Endothelial cell (in vitro differentiated cells): ENCODE measurements at regions not wholly inside any gene's neighbourhood (a gene's known extent, or its start where the extent isn't known, plus 50 kb on each side); places are given as distances from the start of the nearest gene placed in this dataset.
"Not testable (repeated sequence)": the region's sequence is repeated elsewhere in the genome, so short reads cannot be mapped to it uniquely, and the experiment has no call there.

Source experiments
- DNase-seq: peaks from one replicate; pipeline ENCODE4 v3.0.0; 2021; ENCODE audit warnings: low spot score
- H3K27ac Mint-ChIP-seq: one replicate; pipeline ENCODE4 v1.8.0; 2021; ENCODE audit warnings: mixed read lengths, inconsistent platforms; ENCODE audit not compliant: unreplicated experiment
- H3K27me3 Mint-ChIP-seq: one replicate; pipeline ENCODE4 v1.8.0; 2021; ENCODE audit warnings: mild to moderate bottlenecking, moderate library complexity, mixed read lengths, inconsistent platforms; ENCODE audit not compliant: unreplicated experiment
- H3K36me3 Mint-ChIP-seq: one replicate; pipeline ENCODE4 v1.8.0; 2021; ENCODE audit warnings: mild to moderate bottlenecking, low read depth, mixed read lengths, inconsistent platforms; ENCODE audit not compliant: unreplicated experiment
- H3K4me1 Mint-ChIP-seq: one replicate; pipeline ENCODE4 v1.8.0; 2021; ENCODE audit warnings: mild to moderate bottlenecking, mixed read lengths, inconsistent platforms; ENCODE audit not compliant: unreplicated experiment
- H3K4me3 Mint-ChIP-seq: one replicate; pipeline ENCODE4 v1.8.0; 2021; ENCODE audit warnings: mild to moderate bottlenecking, mixed read lengths, inconsistent platforms; ENCODE audit not compliant: unreplicated experiment
- H3K9me3 Mint-ChIP-seq: one replicate; pipeline ENCODE4 v1.8.0; 2021; ENCODE audit warnings: mixed read lengths, inconsistent platforms; ENCODE audit not compliant: unreplicated experiment
- CTCF ChIP-seq: fragments of 200-600 bp; sonication (generic); IDR thresholded peaks from one replicate; pipeline ENCODE4 v1.5.0; 2021; ENCODE audit warnings: antibody characterized with exemption; ENCODE audit not compliant: unreplicated experiment

DNA sequence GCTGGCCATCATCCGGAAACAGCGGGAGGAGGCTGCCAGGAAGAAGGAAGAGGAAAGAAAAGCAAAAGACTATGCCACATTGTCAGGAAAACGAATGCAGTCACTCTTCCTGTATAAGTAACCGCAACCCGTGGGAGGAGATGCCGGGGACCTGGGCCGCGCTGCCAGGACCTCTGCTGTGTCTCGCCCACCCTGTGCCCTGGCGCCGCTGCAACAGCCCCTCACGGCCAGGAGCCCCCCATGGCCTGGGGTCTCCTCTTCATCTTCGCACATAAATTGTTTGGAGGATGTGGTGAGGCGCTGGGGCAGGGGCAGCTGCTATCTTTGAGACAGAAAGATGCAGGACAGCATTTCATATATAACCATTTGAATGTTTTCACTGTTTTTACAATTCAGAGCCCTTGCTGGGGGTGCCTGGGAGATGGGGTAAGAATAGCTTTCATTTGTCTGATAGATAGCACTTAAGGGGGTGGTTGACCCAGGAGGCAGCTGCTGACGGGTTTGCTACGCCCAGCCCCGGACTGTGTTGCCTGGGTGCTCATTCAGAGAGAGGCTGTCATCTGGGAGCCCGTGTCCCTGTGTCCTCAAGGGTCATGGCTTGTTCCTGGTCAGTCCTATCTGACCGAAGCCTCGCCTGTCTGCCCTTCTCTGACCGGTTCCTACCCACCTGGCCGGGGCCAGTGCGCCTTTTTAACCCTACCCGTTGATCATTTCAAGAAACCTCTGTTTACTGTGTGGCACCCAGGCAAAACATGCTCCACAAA, 1067.7 kb upstream of the COX7C start:
- no peak for TF ChIP-seq CTCF
- H3K9me3 Mint-ChIP-seq, result peaks cover 5% of the 10 kb centered on the region
- no peak overlapping the region for H3K4me3 Mint-ChIP-seq
- no peak overlapping the region for H3K27ac Mint-ChIP-seq
- peaks cover 1% of the 10 kb centered on the region for H3K4me1 Mint-ChIP-seq
- H3K27me3 Mint-ChIP-seq, result peaks cover 4% of the 10 kb centered on the region
- DNase-seq, result no peak
- H3K36me3 Mint-ChIP-seq, result peaks cover 15% of the 10 kb centered on the region

DNA sequence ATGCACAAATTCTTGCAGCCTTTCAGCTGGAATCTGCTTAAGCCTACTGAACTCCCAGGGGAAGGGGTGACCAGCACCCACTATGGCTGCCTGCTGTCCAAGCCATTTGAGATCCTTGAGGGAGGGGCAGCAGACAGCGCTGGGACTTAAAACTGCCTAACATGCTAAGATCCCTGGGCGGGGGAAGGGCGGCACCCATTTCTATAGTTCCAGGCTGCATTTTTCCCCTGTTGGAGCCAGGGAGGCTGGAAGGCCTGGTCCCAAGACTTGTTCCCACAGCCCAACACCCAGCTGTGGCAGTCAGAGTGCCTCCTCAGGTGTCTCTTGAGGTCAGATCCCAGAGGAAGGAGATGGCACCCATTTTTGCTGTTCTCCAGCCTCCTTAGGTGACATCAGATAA, 1061.3 kb upstream of the COX7C start:
- H3K36me3 Mint-ChIP-seq, result peaks cover 8% of the 10 kb centered on the region

DNA sequence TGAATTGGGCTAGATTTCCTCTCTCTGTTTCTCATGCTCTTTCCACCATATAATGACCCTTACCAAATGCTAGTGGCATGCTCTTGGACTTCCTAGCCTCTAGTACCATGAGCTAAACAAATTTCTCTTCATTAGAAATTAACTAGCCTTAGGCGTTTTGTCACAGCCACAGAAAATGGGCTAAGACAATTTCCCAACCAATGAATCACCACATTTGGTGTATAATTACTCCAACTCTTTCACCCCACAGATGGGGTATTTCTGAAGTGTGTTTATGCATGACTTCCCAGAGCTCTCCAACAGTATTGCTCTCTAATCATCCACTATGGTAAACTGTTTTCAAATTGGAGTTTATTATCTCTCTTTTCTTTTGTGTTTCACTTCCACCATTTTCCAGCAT, 1041.1 kb upstream of the COX7C start:
- no peak for TF ChIP-seq CTCF

More for the DNA sequence above, 1061.3 kb upstream of the COX7C start:
- no peaks in the 10 kb centered on the region for H3K4me1 Mint-ChIP-seq
- peaks cover 5% of the 10 kb centered on the region for H3K27me3 Mint-ChIP-seq
- no peak overlapping the region for H3K27ac Mint-ChIP-seq
- H3K4me3 Mint-ChIP-seq, result no peak overlapping the region
- no peak for DNase-seq
- no peak for TF ChIP-seq CTCF
- H3K9me3 Mint-ChIP-seq, result no peaks in the 10 kb centered on the region

GRCh38 chr5:85587806-85588205, 1029.9 kb upstream of the COX7C start:
- DNase-seq, H3K27me3 Mint-ChIP-seq, H3K9me3 Mint-ChIP-seq, H3K4me3 Mint-ChIP-seq, H3K27ac Mint-ChIP-seq, H3K36me3 Mint-ChIP-seq, H3K4me1 Mint-ChIP-seq: not testable (repeated sequence)

More for the DNA sequence above, 1041.1 kb upstream of the COX7C start:
- no peaks in the 10 kb centered on the region for H3K36me3 Mint-ChIP-seq
- no peak for DNase-seq
- no peak overlapping the region for H3K4me3 Mint-ChIP-seq
- H3K27ac Mint-ChIP-seq, result no peak overlapping the region
- H3K4me1 Mint-ChIP-seq, result no peaks in the 10 kb centered on the region
- H3K27me3 Mint-ChIP-seq, result no peaks in the 10 kb centered on the region
- H3K9me3 Mint-ChIP-seq, result no peaks in the 10 kb centered on the region

DNA sequence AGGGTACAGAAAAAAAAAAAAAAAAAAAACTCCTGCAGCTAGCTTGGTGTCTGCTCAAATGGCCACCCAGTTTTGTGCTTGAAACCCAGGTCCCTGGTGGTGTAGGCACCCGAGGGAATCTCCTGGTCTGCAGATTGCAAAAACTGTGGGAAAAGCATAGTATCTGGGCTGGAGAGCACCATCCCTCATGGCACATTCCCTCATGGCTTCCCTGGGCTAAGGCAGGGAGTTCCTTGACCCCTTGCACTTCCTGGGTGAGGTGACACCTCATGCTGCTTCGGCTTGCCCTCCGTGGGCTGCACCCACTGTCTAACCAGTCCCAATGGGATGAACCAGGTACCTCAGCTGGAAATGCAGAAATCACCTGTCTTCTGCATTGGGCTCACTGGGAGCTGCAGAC, 1029.5 kb upstream of the COX7C start:
- DNase-seq, H3K27ac Mint-ChIP-seq, H3K4me3 Mint-ChIP-seq: not testable (repeated sequence)

DNA sequence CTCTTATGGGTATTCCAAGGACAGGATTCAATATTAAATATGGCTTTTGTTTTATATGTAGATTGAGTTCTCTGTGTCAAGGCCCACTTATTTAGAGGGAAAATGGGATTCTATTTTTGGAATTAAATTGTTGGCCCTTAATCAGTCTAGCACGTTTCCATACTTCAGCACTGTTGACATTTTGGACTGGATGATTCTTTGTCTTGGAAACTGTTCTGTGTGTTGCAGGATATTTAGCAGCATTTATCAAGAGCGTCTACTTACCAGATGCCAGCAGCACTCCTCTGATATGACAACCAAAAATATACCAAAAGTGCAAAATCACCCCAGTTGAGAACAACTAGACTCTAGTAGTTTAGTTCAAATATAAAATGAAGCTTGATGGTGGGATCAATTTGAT, 1027.0 kb upstream of the COX7C start:
- no peak overlapping the region for H3K4me3 Mint-ChIP-seq

More for the DNA sequence above, 1029.5 kb upstream of the COX7C start:
- H3K9me3 Mint-ChIP-seq, H3K36me3 Mint-ChIP-seq, H3K27me3 Mint-ChIP-seq, H3K4me1 Mint-ChIP-seq: not testable (repeated sequence)

More for the DNA sequence above, 1027.0 kb upstream of the COX7C start:
- no peaks in the 10 kb centered on the region for H3K36me3 Mint-ChIP-seq
- no peak overlapping the region for H3K27ac Mint-ChIP-seq
- DNase-seq, result no peak
- no peaks in the 10 kb centered on the region for H3K4me1 Mint-ChIP-seq
- H3K27me3 Mint-ChIP-seq, result no peaks in the 10 kb centered on the region
- no peaks in the 10 kb centered on the region for H3K9me3 Mint-ChIP-seq
- TF ChIP-seq CTCF, result no peak
